ENCODE measurements at regions not wholly inside any gene's neighbourhood (a gene's known extent, or its start where the extent isn't known, plus 50 kb on each side); places are given as distances from the start of the nearest gene placed in this dataset.

DNA sequence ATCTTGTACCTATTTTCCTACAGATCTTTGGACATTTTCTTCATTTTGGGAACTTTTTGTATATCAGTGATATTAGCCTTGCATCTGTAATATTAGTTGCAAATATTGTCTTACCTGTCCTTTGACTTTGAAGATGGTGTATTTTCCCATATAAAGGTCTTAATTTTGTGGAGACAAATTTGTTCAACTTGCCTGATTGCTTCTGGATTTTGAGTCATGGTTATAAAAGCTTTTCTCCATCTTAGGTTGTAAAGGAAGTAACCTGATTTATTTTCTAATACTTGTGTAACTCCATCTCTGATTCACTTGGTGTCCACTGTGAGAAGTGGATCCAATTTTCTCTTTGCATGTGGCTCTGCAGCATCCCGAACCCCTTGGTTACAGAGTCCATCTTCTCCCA lies 97.7 kb upstream of the OTOS start:
- in situ Hi-C loops (cut with MboI; ENCODE audit: low sequenced_read_pairs): loop anchor here (25.0 kb wide), 1 partner anchor 199 kb away; the partner anchor contains the start of gene GPC1

DNA sequence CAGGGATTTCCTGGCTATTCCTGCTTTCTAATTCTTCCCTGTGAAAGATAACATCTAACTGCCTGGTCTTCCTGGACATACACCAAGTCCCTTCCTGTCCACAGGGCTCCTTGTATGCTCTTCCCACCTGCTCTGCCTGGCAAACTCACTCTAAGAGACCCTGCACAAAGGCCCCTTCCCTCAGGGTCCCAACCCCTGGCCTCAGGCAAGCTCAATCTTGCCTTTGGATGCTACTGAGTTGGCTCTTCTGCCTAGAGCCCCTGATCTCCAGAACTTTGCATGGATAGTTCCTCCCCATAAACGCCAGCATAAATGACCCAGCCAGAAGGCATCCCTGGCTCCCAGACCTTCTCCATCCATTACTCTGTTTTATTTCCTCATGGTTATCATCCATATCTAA lies 98.3 kb upstream of the OTOS start:
- in situ Hi-C loops (cut with MboI; ENCODE audit: low sequenced_read_pairs): loop anchor here (25.0 kb wide), 1 partner anchor 199 kb away; the partner anchor contains the start of gene GPC1

DNA sequence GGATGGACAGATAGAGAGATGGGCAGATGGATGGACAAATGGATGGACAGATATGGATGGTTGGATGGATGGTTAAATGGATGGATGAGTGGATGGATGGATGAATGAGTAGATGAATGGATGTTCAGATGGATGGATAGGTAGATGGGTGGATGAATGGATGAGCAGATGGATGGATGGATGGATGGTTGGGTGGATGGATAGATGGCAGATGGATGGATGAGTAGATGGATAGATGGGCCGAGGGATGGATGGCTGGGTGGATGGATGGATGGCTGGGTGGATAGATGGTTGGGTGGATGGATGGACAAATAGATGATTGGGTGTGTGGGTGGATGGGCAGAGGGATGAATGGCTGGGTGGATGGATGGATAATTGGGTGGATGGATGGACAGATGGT lies 98.9 kb upstream of the OTOS start:
- in situ Hi-C loops (cut with MboI; ENCODE audit: low sequenced_read_pairs): loop anchor here (25.0 kb wide), 1 partner anchor 198 kb away; the partner anchor contains the start of gene GPC1

DNA sequence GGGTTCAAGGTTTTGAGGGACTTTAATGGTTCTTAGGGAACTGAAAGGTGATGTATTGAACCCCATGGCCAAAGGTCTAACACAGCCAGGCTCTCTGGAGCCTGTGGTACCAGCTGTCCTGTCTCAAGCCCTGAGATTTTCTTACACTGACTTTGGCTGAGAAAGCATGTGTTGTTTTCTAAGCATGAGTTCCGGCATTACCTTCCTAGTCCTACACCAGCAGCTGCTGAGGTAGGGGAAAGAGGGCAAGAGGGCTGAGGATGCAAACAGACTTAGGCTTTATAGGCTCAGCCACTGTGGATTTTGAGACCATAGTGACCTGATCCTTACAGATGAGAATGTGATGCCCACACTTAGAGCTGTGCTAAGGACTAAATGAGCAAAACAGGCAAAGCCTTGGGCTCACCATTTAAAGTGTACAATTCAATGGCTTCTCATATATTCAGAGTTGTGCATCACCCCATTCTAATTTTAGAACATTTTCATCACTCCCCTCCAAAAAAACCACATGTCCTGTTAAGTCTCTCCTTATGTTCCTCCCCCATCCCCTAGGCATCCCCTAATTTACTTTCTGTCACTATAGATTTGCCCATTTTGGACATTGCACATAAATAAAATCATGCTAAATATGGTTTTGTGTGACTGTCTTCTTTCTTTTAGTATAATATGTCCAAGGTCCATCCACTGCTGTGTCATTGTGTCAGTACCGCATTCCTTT lies 99.7 kb upstream of the OTOS start:
- in situ Hi-C loops (cut with MboI; ENCODE audit: low sequenced_read_pairs): loop anchor here (25.0 kb wide), 1 partner anchor 197 kb away; the partner anchor contains the start of gene GPC1

DNA sequence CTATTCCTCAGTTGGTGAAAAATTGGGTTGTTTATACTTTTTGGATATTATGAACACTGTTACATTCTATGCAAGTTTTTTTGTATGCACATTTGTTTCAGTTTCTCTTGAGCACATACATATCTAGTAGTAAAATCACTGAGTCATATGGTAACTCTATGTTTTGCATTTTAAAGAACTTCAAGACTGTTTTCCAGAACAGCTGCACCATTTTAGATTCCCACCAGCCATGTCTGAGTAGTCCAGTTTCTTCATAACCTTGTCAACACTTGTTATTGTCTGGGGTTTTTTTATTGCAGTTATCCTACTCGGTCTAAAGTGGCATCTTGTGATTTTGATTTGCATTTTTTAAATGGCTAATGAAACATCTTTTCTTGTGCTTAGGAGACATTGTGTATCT lies 100.3 kb upstream of the OTOS start:
- in situ Hi-C loops (cut with MboI; ENCODE audit: low sequenced_read_pairs): loop anchor here (25.0 kb wide), 1 partner anchor 197 kb away; the partner anchor contains the start of gene GPC1

DNA sequence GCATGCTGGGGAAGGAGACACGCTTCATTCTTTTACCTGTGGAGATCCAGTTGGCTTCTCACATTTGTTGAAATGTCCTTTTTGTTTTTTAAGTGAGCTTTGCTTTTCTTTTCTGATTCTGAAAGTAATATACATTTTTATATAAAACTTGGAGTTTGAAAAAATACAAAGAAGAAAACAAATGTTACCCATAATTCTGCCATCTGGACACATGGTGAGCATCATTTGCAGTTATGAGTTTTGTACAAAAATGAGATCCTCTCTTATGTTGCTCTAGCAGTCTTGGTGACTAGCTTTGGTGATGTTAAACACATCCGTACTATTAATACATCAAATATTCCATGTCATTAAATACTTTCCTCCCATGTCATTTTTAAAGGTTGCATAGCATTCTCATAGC lies 101.1 kb upstream of the OTOS start:
- in situ Hi-C loops (cut with MboI; ENCODE audit: low sequenced_read_pairs): loop anchor here (25.0 kb wide), 1 partner anchor 196 kb away; the partner anchor contains the start of gene GPC1

DNA sequence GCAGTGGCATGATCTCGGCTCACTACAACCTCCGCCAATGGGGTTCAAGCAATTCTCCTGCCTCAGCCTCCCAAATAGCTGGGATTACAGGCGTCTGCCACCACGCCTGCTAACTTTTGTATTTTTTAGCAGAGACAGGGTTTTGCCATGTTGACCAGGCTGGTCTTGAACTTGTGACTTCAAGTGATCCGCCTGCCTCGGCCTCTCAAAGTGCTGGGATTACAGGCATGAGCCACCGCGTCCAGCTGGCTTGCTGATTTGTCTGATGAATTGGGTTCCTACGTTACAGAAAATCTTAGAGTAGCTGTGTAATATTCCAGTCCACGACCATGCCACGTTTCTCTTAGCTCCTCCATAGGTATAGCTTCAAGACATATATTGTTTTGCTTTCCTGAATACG lies 102.6 kb upstream of the OTOS start:
- in situ Hi-C loops (cut with MboI; ENCODE audit: low sequenced_read_pairs): loop anchor here (25.0 kb wide), 1 partner anchor 194 kb away; the partner anchor contains the start of gene GPC1

DNA sequence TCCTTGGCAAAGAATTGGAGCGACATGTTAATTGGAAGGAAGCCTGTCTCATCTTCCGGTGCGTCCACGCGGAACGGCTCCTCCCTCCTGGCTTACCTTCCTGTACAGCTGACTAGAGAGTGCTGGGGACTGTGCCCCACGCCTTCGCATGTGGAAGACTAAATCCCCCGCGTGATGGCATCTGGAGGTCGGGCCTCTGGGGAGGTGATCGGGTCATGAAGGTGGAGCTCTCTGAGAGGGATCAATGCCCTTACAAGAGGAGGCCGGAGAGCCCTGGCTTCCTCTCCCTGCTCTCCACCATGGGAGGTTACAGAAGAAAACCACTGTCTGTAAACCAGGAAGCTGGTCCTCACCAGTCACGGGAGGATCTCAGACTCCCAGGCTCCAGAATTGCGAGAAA lies 104.1 kb upstream of the OTOS start:
- in situ Hi-C loops (cut with MboI; ENCODE audit: low sequenced_read_pairs): loop anchor here (25.0 kb wide), 1 partner anchor 193 kb away; the partner anchor contains the start of gene GPC1

DNA sequence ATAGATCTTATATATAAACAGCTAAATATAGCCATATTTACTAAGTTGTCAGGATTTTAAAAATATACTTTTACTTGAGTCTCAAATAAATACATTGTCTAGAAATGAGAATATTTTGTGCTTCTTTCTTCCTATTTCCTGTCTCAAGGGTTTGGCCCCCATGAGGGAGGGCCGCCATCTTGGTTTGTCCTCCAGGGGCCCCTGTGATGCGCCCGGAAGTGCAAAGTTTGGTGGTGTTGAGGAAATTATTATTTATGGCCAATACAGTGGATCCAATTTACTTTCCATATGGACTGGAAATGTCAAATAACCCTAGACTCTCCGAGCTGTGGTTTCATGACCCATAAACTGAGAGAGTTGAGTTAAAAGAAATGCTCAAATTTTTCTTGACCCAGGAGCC lies 104.7 kb upstream of the OTOS start:
- in situ Hi-C loops (cut with MboI; ENCODE audit: low sequenced_read_pairs): loop anchor here (25.0 kb wide), 1 partner anchor 192 kb away; the partner anchor contains the start of gene GPC1

DNA sequence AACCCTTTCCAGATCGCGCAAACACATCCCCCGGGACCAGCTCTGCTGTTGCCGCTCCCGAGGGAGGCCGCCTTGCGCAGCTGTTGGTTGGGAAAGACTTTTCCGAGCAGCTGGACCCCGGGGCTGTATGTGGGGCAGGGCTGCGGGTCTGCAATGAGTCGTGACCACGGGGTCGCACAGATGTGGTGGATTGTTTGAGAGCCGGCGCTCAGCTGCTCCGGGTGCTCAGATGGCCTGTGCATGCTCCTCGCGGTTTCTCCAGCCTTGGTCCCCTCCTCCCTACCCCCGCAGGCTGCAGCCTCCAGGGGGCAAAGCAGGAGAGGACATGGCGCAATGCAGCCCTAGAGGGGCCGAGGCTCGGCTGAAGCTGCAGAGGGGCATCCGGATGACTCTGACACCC lies 105.2 kb upstream of the OTOS start:
- in situ Hi-C loops (cut with MboI; ENCODE audit: low sequenced_read_pairs): loop anchor here (25.0 kb wide), 1 partner anchor 192 kb away; the partner anchor contains the start of gene GPC1

DNA sequence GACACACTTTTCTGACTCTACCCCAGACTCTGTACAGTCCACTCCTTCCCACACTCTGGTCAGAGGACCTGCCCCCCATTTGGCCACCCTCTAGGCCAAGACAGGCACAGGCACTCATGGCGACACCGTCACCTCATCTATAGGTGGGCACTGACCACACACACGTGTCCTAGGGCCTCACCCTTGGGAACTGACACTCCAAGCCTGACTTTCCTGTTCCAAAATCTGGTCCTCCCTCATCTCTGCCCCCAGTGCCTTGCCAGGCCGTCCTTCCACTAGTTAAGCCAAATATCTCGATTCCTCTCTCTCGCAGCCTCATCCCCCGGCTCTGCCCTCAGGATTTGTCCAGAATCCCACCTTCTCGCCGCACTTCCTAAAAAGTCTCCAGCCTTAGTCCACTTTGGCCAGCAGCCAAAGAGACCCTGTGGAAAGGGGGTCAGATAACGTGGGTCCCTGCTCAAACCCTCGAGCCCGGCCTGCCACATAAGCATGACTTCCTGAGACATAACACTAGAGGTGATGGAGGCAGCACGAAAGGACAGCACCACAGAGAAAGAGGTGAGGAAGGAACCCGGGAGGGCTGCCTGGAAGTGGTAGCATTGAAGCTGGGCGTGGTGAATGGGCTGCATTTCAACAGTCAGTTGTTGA lies 105.8 kb upstream of the OTOS start:
- in situ Hi-C loops (cut with MboI; ENCODE audit: low sequenced_read_pairs): loop anchor here (25.0 kb wide), 1 partner anchor 191 kb away; the partner anchor contains the start of gene GPC1

DNA sequence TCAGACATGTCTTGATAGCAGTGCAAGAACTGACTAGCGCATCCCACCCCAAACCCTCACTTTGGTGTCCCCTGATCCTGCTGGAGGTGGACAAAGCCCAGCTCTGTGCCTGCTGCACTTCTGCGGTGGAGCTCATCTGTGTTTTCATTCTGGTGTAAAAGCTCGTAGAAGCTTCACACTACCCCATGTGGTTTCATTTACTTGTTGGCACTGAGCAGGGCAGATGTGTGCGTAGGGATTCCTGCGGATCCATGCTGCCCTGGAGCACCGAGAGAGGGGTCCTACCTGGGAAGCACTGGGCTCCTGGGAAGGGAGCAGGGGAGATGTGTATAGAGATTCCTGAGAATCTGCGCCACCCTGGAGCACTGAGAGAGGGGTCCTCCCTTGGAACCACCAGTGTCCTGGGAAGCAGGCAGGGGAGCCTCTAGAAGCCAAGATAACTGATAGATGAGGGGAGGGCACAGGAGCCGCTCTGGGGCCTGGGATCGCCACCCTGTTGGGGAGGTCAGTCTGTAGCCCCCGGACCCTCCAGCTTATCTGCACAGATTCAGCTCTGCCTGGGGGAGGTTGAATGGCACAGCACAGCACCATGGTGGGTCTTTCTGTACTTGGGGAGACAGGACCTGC lies 106.9 kb upstream of the OTOS start:
- in situ Hi-C loops (cut with MboI; ENCODE audit: low sequenced_read_pairs): loop anchor here (25.0 kb wide), 1 partner anchor 190 kb away; the partner anchor contains the start of gene GPC1

DNA sequence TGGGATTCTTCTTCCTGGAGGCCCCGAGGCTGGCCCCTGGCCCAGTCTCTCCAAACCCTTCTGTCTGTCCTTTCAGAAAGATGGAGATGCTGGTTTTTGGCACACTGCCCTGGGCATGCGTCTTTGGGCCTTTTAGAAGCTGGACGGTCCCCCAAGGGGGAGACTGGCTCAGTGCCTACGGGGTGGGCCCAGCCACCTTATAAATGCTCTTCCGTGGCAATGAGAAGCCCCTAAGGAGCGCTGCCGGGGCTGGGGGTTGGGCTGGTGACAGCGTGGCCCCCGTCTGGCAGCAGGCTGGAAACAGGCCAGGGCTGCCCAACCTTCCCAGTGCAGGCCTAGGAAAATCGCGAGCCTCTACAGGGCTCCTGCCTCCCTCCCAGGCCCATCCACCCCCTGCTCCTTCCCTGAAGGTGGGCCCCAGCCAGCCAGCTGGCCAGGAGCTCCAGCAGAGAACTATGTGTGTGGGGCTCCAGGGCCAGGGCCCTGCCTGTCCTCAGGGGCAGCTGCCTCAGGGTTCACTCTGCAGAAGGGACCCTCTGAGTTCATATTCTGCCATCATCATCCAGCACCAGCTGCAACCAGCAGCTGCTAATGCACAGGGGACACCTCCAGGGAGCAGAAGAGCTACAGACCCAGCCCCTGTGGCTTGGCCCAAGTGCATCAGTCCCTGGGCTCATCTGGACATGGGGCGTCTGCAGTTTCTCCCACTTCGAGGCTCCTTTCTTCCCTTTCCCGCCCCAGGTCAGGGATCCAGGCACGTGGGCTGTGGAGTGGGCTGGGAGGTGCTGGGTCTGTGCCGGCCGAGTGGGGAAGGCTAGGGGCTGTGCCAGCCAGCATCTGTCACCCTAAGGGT lies 107.6 kb upstream of the OTOS start:
- in situ Hi-C loops (cut with MboI; ENCODE audit: low sequenced_read_pairs): loop anchor here (25.0 kb wide), 1 partner anchor 189 kb away; the partner anchor contains the start of gene GPC1

DNA sequence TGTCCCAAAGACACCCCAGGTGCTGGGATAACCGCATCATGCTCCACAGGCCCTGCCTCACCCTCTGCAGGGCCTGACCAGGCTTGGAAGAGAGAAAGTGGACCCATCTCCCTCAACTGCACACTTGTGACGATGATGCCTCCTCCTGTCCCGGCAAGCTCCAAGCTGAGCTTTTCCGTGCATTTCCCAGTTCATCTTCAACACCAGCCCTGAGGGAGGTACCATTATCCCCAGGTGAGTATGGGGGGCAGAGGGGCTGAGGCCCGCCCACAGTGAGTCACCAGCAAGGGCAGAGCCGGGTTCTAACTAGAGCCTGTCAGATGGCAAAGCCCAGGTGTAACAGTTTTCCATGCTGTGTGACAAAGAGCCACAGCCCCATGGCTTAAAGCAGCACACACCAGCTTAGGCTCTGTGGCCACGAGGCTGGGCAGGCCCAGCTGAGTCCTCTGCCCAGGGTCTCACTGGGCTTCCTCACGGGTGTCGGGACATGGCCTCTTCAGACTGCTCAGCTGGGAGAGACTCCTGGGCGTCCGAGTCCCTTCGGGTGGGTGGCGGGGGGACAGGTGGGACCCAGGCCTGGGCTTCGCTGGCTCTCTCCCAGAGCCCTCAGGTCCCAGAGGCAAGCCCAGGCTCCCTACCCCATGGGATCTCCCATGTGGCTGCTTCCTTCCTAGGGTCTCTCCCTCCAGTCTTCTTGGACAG lies 108.4 kb upstream of the OTOS start:
- in situ Hi-C loops (cut with MboI; ENCODE audit: low sequenced_read_pairs): loop anchor here (25.0 kb wide), 1 partner anchor 188 kb away; the partner anchor contains the start of gene GPC1

DNA sequence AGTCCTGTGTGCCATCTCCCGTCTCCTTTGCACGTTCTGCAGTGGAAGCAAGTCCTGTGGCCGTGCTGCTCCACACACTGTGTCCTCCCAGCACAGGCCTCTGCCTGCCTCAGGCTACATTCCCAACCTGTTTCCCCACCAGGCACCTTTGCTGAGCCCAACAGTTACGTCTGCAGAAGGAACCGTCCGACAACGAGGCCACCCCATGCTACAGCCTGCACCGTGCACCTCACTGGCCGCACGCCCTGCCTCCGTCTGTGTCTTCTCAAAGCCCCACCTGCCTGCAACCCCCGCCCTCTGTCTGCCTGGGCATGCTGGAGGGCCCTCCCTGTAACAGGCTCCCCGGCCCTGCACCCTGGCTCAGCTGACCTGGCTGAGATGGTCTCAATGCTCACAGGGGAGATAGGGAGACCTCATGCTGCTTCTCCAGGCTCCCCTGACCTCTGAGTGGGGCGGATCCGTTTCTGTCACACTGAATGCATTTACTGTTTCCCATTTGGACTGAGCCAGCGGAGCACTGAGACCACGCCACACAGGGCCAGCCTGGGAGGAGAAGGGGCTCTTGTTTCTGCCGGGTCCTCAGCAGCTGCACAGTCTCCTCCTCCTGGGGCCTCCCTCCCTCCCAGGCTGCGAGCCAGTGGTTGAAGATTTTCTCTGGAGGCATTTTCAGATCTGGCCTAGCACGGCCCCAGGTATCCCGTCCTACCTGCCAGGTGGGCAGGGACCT lies 109.1 kb upstream of the OTOS start:
- in situ Hi-C loops (cut with MboI; ENCODE audit: low sequenced_read_pairs): loop anchor here (25.0 kb wide), 1 partner anchor 188 kb away; the partner anchor contains the start of gene GPC1

DNA sequence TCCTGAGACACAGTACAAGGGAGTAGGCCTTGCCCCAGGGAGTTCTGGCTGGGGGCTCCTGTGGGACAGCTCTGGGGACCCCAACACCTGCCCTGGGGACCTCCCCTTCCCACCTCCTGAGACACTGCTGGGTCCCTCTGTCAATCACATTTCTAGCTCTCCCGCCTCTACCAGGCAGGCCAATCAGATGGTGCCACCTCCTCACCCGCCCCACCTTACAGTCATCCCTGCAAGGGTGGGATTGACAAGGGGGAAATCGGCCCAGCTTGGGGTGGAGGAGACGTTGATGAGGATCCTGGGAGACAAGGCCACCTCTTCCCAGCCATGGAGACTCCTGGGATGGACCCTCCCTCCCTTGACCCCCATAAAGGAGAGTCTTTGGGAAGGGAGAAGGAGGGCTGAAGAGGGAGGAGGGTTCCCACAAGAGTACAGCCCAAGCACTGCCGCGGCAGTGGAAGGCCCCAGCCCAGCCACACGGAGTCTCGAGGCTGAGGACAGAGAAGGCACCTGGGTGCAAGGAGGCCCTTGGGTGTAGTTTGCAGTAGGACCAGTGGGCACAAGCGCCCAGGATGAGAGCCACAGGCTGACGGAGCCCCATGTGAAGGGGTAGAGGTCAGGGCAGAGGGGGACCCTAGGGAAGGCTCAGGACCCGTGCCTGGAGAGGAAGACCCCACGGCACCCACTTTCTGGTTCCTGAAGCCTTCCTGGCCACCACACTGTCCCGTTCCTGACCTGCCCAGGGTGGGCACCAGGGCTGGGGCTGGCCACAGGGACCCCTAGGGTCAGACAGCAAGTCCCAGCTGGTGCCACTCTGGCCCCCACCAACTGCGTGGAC lies 109.9 kb upstream of the OTOS start:
- in situ Hi-C loops (cut with MboI; ENCODE audit: low sequenced_read_pairs): no loop called here

DNA sequence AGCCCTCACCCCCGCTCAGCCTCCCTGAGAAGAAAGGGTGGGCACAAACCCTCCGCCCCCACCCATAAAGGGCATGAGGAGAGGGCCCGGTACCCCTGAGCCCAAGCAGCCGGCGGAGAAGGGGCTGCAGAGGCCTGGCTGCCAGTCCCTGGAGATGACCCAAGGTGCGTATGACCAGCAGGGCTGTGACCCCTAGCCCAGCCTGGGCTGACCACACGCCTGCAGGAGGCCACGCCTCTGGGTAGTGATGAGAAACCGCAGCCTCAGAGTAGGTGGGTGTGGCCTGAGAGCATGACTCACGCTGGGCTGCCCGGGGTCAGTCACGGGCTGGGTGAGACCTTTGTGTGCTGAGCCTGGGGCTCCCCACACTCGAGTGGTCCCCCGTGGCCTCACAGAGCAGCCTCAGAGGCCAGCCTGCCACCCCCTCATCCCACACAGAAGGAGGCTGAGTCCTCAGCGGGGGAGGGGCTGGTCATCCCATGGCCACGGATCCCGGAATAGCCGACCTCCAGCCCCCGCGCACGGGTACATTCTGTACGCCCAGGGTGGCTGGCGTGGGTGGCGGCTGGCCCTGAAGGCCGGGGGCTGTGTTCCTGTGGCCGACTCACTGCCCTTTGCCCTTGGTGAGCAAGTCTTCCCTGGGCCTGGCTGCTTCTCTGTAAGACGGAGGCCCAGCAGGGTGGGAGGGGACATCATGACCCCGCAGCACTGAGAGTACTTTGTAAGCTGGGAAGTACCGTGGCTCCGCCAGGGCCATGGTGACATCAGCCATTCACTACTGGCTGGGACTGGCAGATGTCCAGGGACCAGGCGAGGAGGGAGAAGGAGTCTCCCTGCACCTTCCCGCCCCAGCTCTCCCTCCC lies 110.8 kb upstream of the OTOS start:
- in situ Hi-C loops (cut with MboI; ENCODE audit: low sequenced_read_pairs): no loop called here

All from HL-60/S4 treated with phorbol 12-myristate 13-acetate at 8.2 ng/mL for 4 days and 3 days (cell line).